ENCODE measurements at regions not wholly inside any gene's neighbourhood (a gene's known extent, or its start where the extent isn't known, plus 50 kb on each side); places are given as distances from the start of the nearest gene placed in this dataset.

GRCh38 chr2:51291762-51292551, 260.0 kb upstream of the NRXN1 start:
- TF ChIP-seq CTCF (IDR thresholded peaks at IDR 0.05): no peak
- no peak for TF ChIP-seq POLR2A (IDR thresholded peaks at IDR 0.05)

All from right lobe of liver (tissue), 4 donors.